RWPE1 (cell line): ENCODE measurements at regions not wholly inside any gene's neighbourhood (a gene's known extent, or its start where the extent isn't known, plus 50 kb on each side); places are given as distances from the start of the nearest gene placed in this dataset.

Experiments
- CTCF ChIA-PET: fragments of 350-600 bp; sonication (Branson Sonifier 250); formaldehyde crosslinking; extraction: SDS; loops from one replicate; lab custom pipeline; 2021; lab: Yijun Ruan, JAX
- POLR2A ChIA-PET: fragments of 400-600 bp; formaldehyde crosslinking; extraction: SDS; loops from one replicate; lab custom pipeline; 2020; ENCODE audit warnings: antibody characterized with exemption; ENCODE audit not compliant: low non-redundant PET; lab: Yijun Ruan, JAX
- DNase-seq: peaks from one replicate; pipeline ENCODE4 v3.0.0; 2012; ENCODE audit warnings: low spot score
- H3K27ac ChIP-seq: fragments of 450-650 bp; 2 replicates; pipeline ENCODE4 v1.5.1; 2017
- TF ChIP-seq, protein P1 (sequence below): fragments of 450-650 bp; conservative IDR thresholded peaks from 2 replicates; pipeline ENCODE4 v1.5.1; 2017; ENCODE audit warnings: low read depth, mild to moderate bottlenecking

DNA sequence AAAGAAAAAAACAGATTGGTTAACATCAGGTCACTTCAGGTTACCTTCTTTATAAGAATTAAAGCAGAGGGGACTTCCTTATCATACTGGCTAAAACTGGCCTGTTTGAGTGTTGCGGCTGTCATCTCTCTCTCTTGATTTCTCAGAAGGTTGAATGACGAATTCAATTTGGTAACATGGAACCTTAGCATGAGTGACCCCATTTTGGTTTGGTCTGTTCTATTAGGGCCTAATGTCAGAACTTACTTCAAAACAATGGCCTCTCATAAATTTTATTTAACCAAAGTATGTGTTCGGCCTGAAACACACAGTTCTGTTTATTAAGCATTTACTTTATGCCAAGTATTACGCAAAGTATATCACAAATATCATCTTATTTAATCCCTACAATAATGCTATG lies 147.5 kb downstream of the CAAP1 start:
- DNase-seq, result no peak
- ChIA-PET CTCF (no interaction called here), POLR2A (no interaction called here)
- no peak overlapping the region for H3K27ac ChIP-seq
- TF ChIP-seq, protein P1, sequence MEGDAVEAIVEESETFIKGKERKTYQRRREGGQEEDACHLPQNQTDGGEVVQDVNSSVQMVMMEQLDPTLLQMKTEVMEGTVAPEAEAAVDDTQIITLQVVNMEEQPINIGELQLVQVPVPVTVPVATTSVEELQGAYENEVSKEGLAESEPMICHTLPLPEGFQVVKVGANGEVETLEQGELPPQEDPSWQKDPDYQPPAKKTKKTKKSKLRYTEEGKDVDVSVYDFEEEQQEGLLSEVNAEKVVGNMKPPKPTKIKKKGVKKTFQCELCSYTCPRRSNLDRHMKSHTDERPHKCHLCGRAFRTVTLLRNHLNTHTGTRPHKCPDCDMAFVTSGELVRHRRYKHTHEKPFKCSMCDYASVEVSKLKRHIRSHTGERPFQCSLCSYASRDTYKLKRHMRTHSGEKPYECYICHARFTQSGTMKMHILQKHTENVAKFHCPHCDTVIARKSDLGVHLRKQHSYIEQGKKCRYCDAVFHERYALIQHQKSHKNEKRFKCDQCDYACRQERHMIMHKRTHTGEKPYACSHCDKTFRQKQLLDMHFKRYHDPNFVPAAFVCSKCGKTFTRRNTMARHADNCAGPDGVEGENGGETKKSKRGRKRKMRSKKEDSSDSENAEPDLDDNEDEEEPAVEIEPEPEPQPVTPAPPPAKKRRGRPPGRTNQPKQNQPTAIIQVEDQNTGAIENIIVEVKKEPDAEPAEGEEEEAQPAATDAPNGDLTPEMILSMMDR, result no peak

- TF ChIP-seq, protein P1, result peak; percentile 92
- no peak for DNase-seq
- ChIA-PET CTCF (interaction anchor here (0.7 kb wide), 1 partner anchor 49 kb away, joined by 5 read pairs; no protein-coding TSS in a partner anchor), POLR2A (no interaction called here)
- no peak overlapping the region for H3K27ac ChIP-seq
These were observed 148.2 kb downstream of the CAAP1 start for GRCh38 chr9:26744191-26744965.

DNA sequence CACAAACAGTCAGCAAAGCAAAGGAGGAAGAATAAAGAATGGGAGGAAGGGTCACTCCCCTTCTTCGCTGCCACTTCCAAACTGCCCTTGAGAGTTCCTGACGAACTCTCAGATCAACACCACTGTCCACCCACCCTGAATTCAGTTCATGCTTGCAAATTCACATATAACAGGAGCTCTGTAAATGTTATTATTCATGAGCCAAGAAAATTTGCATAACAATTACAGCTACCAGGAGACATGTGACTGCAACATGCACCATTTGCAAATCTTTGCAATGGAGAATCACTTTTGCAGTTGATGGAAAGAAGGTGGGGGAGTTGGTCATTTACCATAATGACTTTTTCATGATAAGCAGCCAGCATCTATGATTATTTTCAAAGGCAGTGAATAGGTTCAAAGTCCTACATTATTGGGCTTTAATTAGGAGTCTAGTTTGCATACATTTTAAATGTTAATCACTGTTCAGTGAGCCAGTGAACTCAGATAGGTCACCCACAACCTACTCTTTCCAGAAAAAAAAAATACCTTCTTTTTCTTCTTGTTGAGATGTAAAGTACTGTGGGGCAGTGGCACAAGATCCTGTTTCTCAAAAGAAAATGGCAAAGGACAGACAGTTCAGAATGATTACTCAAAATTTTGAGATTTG lies 149.7 kb downstream of the CAAP1 start:
- ChIA-PET CTCF (no interaction called here), POLR2A (no interaction called here)
- DNase-seq, result no peak
- TF ChIP-seq, protein P1, result no peak
- no peak overlapping the region for H3K27ac ChIP-seq

DNA sequence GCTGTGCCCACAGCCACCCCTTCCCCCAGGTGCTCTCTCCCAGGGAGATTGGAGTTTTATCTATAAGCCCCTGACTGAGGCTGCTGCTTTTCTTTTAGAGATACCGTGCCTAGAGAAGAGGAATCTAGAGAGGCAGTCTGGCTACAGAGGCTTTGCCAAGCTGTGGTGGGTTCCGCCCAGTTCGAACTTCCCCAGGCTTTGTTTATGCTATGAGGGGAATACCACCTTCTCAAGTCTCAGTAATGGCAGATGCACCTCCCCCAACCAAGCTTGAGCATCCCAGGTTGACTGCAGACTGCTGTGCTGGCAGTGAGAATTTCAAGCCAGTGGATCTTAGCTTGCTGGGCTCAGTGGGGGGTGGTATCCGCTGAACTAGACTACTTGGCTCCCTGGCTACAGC lies 157.4 kb downstream of the CAAP1 start:
- no peak overlapping the region for H3K27ac ChIP-seq
- ChIA-PET POLR2A (no interaction called here), CTCF (no interaction called here)
- DNase-seq, result no peak
- TF ChIP-seq, protein P1, result no peak

DNA sequence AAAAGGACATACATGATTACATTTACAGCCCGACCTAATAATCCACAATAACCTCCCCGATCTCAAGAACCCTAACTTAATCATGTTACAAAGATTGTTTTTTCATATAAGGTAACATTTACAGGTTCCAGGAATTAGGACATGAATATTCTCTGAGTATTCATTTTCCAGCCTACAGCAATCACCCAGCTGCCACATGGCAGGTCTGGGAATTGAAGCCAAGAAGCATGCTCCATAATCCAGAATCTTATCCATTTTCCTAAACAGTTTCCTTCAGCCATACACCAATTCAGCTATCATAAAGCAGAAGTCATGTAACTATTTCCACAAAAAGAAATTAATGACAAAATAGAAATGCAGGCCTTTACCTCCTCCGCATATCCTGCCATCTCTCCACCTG lies 163.4 kb downstream of the CAAP1 start:
- ChIA-PET CTCF (no interaction called here), POLR2A (no interaction called here)
- TF ChIP-seq, protein P1, result no peak
- no peak overlapping the region for H3K27ac ChIP-seq
- DNase-seq, result no peak

DNA sequence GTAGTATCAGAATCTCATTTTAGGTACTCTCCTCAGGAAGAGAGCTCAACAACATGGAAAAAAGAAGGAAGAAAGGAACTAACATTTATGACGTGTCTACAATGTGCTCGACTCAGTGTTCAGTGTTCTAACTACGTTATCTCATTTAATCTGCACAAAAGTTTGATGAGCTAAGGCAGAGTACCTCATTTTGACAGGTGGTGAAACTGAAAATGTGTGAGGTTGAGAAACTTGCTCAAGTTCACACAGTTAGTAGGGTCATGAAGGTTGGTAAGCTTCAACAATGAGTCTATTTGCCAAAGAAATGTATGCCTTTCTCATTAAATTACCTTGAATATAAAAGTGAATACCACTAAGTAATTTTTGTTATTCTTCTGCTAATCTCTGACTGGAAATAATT lies 165.1 kb downstream of the CAAP1 start:
- TF ChIP-seq, protein P1, result no peak
- CTCF ChIA-PET, result interaction anchor here (0.6 kb wide), 1 partner anchor 404 kb away, joined by 4 read pairs; no protein-coding TSS in a partner anchor
- POLR2A ChIA-PET, result no interaction called here
- no peak overlapping the region for H3K27ac ChIP-seq
- no peak for DNase-seq
